GM18507 (cell line): ENCODE measurements at regions not wholly inside any gene's neighbourhood (a gene's known extent, or its start where the extent isn't known, plus 50 kb on each side); places are given as distances from the start of the nearest gene placed in this dataset.
A peak's percentile ranks its signal among the peaks of the same experiment; 100 is the strongest.

Source experiments
- DNase-seq: peaks from one replicate; pipeline ENCODE4 v3.0.0; 2011; ENCODE audit warnings: low read depth; ENCODE audit not compliant: insufficient read length; ENCODE audit errors: extremely low spot score
- FAIRE-seq: peaks from 2 replicates; lab custom pipeline; 2011; peaks lifted over from hg19 to GRCh38; lab: Jason Lieb, UNC

- FAIRE-seq = peak; percentile 15
Measured at GRCh38 chr7:106795084-106795876, 69.8 kb upstream of the PIK3CG start.

GRCh38 chr7:106795877-106796231 is 69.2 kb upstream of the PIK3CG start:
- DNase-seq = no peak
- no peak for FAIRE-seq

More at GRCh38 chr7:106795084-106795876, 69.8 kb upstream of the PIK3CG start:
- DNase-seq = no peak

GRCh38 chr7:106797937-106798336 is 67.1 kb upstream of the PIK3CG start:
- no peak for DNase-seq
- no peak for FAIRE-seq

- FAIRE-seq (no peak), DNase-seq (no peak)
Measured at GRCh38 chr7:106802589-106802988, 62.5 kb upstream of the PIK3CG start.

GRCh38 chr7:106806556-106806955 is 58.5 kb upstream of the PIK3CG start:
- FAIRE-seq (no peak), DNase-seq (no peak)

GRCh38 chr7:106807474-106807873 is 57.6 kb upstream of the PIK3CG start:
- DNase-seq (no peak), FAIRE-seq (no peak)

- no peak for DNase-seq
- no peak for FAIRE-seq
Measured at GRCh38 chr7:106808967-106809635, 56.0 kb upstream of the PIK3CG start.

GRCh38 chr7:106811472-106811871 is 53.6 kb upstream of the PIK3CG start:
- DNase-seq (no peak), FAIRE-seq (no peak)

GRCh38 chr7:106812027-106812643 is 52.9 kb upstream of the PIK3CG start:
- DNase-seq (no peak), FAIRE-seq (no peak)

- no peak for FAIRE-seq
Measured at GRCh38 chr7:106813705-106814305, 51.3 kb upstream of the PIK3CG start.

GRCh38 chr7:106814887-106815286 is 50.2 kb upstream of the PIK3CG start:
- FAIRE-seq (no peak), DNase-seq (no peak)

More at GRCh38 chr7:106813705-106814305, 51.3 kb upstream of the PIK3CG start:
- no peak for DNase-seq
